ENCODE measurements at regions not wholly inside any gene's neighbourhood (a gene's known extent, or its start where the extent isn't known, plus 50 kb on each side); places are given as distances from the start of the nearest gene placed in this dataset.

DNA sequence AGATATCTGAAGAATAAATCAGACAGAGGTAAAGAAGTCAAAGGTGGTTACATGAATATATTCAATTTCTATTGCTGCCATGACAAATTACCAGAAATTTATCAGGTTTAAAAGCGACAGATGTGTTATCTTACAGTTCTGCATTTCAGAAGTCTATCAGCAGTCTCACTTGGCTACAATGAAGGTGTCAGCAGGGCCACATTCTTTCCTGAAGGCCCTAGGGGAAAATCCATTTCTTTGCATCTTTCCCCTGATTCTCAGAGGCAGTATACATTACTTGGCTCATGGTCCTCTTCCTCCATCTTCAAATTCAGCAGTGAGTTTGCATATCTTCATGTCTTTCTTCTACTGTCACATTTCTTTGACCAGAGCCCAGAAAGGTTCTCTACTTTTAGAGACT lies 145.8 kb upstream of the GULP1 start:
- TF ChIP-seq, protein P1, sequence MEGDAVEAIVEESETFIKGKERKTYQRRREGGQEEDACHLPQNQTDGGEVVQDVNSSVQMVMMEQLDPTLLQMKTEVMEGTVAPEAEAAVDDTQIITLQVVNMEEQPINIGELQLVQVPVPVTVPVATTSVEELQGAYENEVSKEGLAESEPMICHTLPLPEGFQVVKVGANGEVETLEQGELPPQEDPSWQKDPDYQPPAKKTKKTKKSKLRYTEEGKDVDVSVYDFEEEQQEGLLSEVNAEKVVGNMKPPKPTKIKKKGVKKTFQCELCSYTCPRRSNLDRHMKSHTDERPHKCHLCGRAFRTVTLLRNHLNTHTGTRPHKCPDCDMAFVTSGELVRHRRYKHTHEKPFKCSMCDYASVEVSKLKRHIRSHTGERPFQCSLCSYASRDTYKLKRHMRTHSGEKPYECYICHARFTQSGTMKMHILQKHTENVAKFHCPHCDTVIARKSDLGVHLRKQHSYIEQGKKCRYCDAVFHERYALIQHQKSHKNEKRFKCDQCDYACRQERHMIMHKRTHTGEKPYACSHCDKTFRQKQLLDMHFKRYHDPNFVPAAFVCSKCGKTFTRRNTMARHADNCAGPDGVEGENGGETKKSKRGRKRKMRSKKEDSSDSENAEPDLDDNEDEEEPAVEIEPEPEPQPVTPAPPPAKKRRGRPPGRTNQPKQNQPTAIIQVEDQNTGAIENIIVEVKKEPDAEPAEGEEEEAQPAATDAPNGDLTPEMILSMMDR (IDR thresholded peaks at IDR 0.05): no peak

- TF ChIP-seq, protein P1 (IDR thresholded peaks at IDR 0.05): no peak
These were observed 144.8 kb upstream of the GULP1 start for GRCh38 chr2:188146888-188147287.

DNA sequence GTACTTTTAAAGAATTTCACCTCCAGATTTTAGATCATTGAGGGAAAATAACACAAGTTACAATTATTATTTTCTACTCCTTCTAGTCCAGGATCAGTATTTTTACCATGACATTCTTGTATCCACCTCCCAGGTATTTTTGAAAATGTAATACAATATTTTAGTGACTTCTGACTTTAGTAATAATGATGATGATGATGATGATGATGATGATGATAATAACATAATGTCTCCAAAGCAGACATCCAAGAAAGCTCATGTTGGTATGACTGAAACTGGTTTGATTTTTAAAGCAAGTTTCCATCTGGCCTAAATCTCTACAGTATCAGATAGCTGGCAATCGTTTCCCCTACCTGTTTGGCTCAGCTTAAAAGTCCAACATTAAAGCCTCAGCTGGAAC lies 140.0 kb upstream of the GULP1 start:
- TF ChIP-seq, protein P1 (IDR thresholded peaks at IDR 0.05): no peak

GRCh38 chr2:188158337-188159100 lies 133.2 kb upstream of the GULP1 start:
- TF ChIP-seq, protein P1 (IDR thresholded peaks at IDR 0.05): no peak

DNA sequence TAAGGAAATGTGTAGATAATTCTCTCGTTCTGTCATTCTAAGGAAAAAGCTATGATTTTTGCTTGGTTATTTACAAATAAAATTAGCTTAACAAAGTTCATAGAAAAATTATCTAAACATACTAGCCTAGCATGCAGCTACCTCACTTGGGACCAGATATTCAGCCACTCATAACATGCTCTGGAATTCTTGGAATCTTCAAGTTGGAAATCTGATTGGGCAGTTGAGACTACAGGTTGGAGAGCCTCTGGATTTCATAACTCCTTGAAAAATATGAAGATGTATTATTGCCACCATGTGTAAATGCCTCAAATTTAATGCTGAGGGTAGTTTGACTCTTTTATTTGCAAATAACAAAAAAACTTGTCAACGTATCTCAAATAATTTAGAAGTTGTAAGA lies 132.2 kb upstream of the GULP1 start:
- TF ChIP-seq, protein P1 (IDR thresholded peaks at IDR 0.05): no peak

DNA sequence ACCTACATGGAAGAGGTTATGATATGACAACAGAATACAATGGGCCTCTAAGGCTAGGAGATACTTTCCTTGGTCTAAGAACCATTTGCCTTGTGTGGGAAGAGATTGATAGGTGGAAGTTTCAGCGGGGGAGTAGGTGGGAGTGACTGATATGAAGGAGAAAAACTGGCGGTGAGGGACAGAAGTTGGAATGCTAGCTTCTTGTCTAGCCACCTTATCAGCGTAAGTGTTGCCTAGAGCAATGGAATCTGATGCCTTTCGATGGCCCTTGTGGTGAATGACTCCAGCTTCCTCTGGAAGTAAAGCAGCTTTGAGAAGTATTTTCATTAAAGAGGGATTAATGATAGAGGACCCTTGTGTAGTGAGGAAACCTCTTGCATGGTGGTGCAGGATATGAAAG lies 121.3 kb upstream of the GULP1 start:
- TF ChIP-seq, protein P1 (IDR thresholded peaks at IDR 0.05): no peak

- TF ChIP-seq, protein P1 (IDR thresholded peaks at IDR 0.05): no peak
These were observed 115.1 kb upstream of the GULP1 start for GRCh38 chr2:188176620-188177019.
